ENCODE measurements at regions not wholly inside any gene's neighbourhood (a gene's known extent, or its start where the extent isn't known, plus 50 kb on each side); places are given as distances from the start of the nearest gene placed in this dataset.

DNA sequence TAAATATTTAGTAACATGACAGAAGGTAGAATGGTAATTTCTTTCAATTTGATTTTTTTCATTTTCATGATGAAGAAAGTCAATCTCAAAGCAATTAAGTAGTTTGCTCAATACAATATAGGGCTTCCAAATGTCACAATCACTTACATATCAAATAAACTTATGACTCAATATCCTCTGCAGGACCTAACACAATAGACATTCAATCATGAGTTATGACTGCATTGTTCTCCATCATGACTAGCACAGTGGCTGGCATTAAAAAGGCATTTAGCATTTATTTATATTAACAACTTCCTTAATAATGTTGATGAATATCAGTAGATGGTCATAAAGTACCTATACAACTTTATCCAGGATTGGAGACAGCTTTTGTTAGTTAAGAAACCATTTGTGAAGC lies 1499.6 kb downstream of the EFNA5 start:
- no peaks in the 10 kb centered on the region for H3K4me1 ChIP-seq (ENCODE audit: low read depth)
- no peaks in the 10 kb centered on the region for H3K36me3 ChIP-seq
- H3K27me3 ChIP-seq, result no peaks in the 10 kb centered on the region
- no peak overlapping the region for H3K27ac ChIP-seq
- H3K4me3 ChIP-seq, result no peak overlapping the region
- TF ChIP-seq CTCF (IDR thresholded peaks at IDR 0.05; ENCODE audit: low read depth, low read length), result no peak
- H3K9me3 ChIP-seq (ENCODE audit: low read depth), result no peaks in the 10 kb centered on the region
- peak in 1 of 2 donors; percentile 5 for DNase-seq (ENCODE audit: low read depth in 1 of 2, low spot score in 1 of 2)

- no peak for TF ChIP-seq CTCF (IDR thresholded peaks at IDR 0.05; ENCODE audit: low read depth, low read length)
- no peak for DNase-seq (ENCODE audit: low read depth in 1 of 2, low spot score in 1 of 2)
- H3K27me3 ChIP-seq, result no peaks in the 10 kb centered on the region
- no peaks in the 10 kb centered on the region for H3K9me3 ChIP-seq (ENCODE audit: low read depth)
- no peak overlapping the region for H3K4me3 ChIP-seq
- H3K4me1 ChIP-seq (ENCODE audit: low read depth), result no peaks in the 10 kb centered on the region
- no peaks in the 10 kb centered on the region for H3K36me3 ChIP-seq
- H3K27ac ChIP-seq, result no peak overlapping the region
These were observed 1503.0 kb downstream of the EFNA5 start for GRCh38 chr5:106167766-106168165.

DNA sequence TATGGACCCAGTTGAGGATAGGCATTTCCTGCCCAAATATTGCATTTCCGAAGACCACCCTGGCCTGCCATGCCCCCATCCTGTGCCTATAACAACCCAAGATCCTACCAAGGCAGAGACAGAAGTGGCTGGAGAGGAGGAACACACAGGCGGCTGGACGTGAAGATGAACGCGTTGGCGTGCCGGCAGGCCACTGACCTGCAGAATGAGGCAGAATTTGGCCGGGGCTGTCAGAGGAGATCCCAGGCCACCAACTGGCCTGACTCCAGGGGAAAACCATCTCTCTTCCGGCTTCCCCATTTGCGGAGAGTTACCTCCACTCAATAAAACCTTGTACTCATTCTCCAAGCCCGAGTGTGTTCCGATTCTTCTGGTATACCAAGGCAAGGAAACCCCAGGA lies 1507.5 kb downstream of the EFNA5 start:
- H3K27me3 ChIP-seq, result no peaks in the 10 kb centered on the region
- H3K9me3 ChIP-seq (ENCODE audit: low read depth), result no peaks in the 10 kb centered on the region
- H3K4me1 ChIP-seq (ENCODE audit: low read depth), result no peaks in the 10 kb centered on the region
- H3K36me3 ChIP-seq, result no peaks in the 10 kb centered on the region
- no peak for DNase-seq (ENCODE audit: low read depth in 1 of 2, low spot score in 1 of 2)
- no peak overlapping the region for H3K4me3 ChIP-seq
- no peak for TF ChIP-seq CTCF (IDR thresholded peaks at IDR 0.05; ENCODE audit: low read depth, low read length)
- no peak overlapping the region for H3K27ac ChIP-seq

- H3K9me3 ChIP-seq (ENCODE audit: low read depth), result no peaks in the 10 kb centered on the region
- no peaks in the 10 kb centered on the region for H3K4me1 ChIP-seq (ENCODE audit: low read depth)
- no peak for DNase-seq (ENCODE audit: low read depth in 1 of 2, low spot score in 1 of 2)
- no peak overlapping the region for H3K27ac ChIP-seq
- H3K36me3 ChIP-seq, result no peaks in the 10 kb centered on the region
- H3K27me3 ChIP-seq, result no peaks in the 10 kb centered on the region
- H3K4me3 ChIP-seq, result no peak overlapping the region
- TF ChIP-seq CTCF (IDR thresholded peaks at IDR 0.05; ENCODE audit: low read depth, low read length), result no peak
These were observed 1511.1 kb downstream of the EFNA5 start for GRCh38 chr5:106159616-106160015.

DNA sequence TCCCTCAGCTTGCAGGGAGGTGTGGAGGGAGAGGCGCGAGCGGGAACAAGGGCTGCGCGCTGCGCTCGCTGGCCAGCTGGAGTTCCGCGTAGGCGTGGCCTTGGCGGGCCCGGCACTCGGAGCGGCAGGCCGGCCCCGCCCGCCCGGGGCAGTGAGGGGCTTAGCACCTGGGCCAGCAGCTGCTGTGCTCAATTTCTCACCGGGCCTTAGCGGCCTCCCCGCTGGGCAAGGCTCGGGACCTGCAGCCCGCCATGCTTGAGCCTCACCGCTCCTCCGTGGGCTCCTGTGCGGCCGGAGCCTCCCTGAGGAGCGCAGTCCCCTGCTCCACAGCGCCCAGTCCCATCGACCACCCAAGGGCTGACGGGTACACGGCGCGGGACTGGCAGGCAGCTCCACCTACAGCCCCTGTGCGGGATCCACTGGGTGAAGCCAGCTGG lies 1516.4 kb downstream of the EFNA5 start:
- Histone ChIP-seq H3K27me3 (no peaks in the 10 kb centered on the region), H3K4me3 (no peak overlapping the region), H3K36me3 (no peaks in the 10 kb centered on the region), H3K27ac (no peak overlapping the region), H3K9me3 (ENCODE audit: low read depth) (no peaks in the 10 kb centered on the region), H3K4me1 (ENCODE audit: low read depth) (no peaks in the 10 kb centered on the region)
- DNase-seq (ENCODE audit: low read depth in 1 of 2, low spot score in 1 of 2), result no peak
- TF ChIP-seq CTCF (IDR thresholded peaks at IDR 0.05; ENCODE audit: low read depth, low read length), result no peak

- DNase-seq (ENCODE audit: low read depth in 1 of 2, low spot score in 1 of 2), result no peak
- TF ChIP-seq CTCF (IDR thresholded peaks at IDR 0.05; ENCODE audit: low read depth, low read length), result no peak
- no peaks in the 10 kb centered on the region for H3K4me1 ChIP-seq (ENCODE audit: low read depth)
- no peak overlapping the region for H3K4me3 ChIP-seq
- no peak overlapping the region for H3K27ac ChIP-seq
- H3K27me3 ChIP-seq, result no peaks in the 10 kb centered on the region
- no peaks in the 10 kb centered on the region for H3K36me3 ChIP-seq
- no peaks in the 10 kb centered on the region for H3K9me3 ChIP-seq (ENCODE audit: low read depth)
These were observed 1518.2 kb downstream of the EFNA5 start for GRCh38 chr5:106152569-106152968.
